GM13976 (cell line): ENCODE measurements at regions not wholly inside any gene's neighbourhood (a gene's known extent, or its start where the extent isn't known, plus 50 kb on each side); places are given as distances from the start of the nearest gene placed in this dataset.

ENCODE experiments used
- DNase-seq: peaks from one replicate; pipeline ENCODE4 v3.0.0; 2012; ENCODE audit warnings: low spot score
- in situ Hi-C: fragments of 300-500 bp; cut with MboI; formaldehyde crosslinking; loops from one replicate; pipeline ENCODE4 v1.12.0; 2022; ENCODE audit warnings: low sequenced_read_pairs, mixed read lengths, inconsistent platforms; ENCODE audit not compliant: unreplicated experiment
- TF ChIP-seq, protein P1 (sequence below): IDR thresholded peaks from 2 replicates; pipeline ENCODE4 v1.5.1; 2012; ENCODE audit warnings: borderline replicate concordance, mild to moderate bottlenecking; ENCODE audit not compliant: insufficient read depth; ENCODE audit errors: extremely low read depth, missing control alignments, control extremely low read depth

DNA sequence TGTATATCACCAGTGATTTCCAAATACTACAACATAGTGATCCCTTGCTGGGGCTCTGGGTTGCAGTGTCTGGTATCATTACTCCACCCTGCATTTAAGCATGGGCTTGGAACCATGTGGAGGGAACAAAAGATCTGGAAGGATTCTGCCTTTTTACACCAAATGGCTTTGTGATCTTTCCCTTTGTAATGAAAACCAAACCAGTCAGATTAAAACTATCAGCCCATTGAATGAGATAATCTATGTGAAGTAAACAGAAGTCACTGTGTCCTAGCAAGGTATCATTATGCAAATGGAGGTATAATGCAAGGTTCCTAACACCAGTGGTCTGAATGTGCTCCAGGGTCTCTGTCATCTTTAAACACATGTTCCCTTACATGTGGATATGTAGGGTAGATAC lies 474.7 kb upstream of the TNP1 start:
- in situ Hi-C loops = no loop called here
- no peak for DNase-seq
- TF ChIP-seq, protein P1, sequence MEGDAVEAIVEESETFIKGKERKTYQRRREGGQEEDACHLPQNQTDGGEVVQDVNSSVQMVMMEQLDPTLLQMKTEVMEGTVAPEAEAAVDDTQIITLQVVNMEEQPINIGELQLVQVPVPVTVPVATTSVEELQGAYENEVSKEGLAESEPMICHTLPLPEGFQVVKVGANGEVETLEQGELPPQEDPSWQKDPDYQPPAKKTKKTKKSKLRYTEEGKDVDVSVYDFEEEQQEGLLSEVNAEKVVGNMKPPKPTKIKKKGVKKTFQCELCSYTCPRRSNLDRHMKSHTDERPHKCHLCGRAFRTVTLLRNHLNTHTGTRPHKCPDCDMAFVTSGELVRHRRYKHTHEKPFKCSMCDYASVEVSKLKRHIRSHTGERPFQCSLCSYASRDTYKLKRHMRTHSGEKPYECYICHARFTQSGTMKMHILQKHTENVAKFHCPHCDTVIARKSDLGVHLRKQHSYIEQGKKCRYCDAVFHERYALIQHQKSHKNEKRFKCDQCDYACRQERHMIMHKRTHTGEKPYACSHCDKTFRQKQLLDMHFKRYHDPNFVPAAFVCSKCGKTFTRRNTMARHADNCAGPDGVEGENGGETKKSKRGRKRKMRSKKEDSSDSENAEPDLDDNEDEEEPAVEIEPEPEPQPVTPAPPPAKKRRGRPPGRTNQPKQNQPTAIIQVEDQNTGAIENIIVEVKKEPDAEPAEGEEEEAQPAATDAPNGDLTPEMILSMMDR = no peak

DNA sequence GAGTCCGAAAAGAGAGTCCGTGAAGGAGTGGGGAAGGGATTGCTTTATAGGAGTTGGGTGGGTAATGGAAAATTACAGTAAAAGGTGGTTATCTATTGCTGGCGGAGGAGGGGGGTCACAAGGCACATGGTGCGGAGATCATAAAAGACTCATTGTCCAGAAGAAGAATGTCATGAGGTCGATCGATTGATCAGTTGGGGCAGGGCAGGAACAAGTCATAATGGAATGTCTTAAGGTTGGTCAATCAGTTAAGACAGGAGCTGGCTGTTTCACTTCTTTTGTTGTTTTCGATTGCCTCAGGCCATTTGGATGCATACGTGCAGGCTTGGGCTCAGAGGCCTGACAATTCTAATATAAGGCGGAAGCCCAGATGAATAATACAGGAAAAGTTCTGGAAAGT lies 473.0 kb upstream of the TNP1 start:
- DNase-seq = no peak
- TF ChIP-seq, protein P1 = no peak
- in situ Hi-C loops = no loop called here

DNA sequence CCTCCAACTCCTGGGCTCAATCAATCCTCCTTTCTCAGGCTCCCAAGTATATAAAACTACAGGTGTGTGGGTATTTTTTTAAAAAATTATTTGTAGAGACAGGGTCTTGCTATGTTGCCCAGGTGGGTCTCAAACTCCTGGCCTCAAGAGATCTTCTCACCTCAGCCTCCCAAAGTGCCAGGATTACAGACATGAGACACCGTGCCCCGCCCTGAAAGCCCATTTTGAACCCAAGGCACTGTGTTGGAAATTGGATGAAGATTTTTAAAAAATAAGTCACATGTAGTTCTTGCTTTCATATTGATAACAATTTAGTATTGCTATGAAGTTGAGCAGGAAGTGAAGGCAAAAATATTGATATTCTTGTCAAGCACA lies 472.5 kb upstream of the TNP1 start:
- TF ChIP-seq, protein P1 = no peak
- no peak for DNase-seq
- in situ Hi-C loops = no loop called here

DNA sequence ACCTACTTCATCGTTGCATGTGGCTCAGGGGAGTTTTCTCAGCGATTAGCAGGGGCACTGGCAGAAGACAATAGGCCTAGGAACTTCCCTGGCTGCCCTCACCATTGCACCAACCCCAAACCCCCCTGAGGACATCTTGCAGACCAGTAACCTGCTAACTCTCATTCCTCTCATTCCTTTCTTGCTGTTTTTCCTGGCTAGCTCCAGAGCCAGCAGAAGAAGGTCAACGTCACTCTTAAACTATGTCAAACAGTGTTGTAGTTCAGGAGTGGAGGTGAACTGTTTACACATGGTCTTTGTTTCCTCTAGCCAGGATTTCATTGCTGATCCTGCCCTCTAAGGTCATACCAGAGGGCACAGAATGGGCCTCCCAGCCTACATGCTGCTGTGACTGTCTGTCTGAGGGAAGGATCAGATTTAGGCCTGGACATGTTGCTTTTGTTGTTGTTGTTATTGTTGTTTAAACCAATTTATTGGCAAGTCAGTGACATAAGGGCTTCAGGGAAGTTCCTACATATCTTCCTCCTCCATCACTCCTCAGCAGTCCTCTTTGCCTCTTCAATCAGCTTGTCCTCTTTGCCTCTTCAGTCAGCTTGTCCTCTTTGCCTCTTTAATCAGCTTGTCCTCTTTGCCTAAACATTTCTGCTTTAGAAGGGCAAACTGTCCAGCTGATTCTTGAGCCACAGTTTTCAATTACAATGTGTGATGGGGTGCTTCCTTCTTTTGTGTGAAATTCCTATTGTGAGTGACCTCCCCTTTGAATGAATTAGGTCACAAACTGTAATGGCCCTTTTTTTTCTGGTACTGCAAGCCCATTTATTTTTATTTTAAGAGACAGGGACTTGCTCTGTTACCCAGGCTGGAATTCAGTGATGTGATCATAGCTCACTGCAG lies 471.9 kb upstream of the TNP1 start:
- in situ Hi-C loops = no loop called here
- DNase-seq = no peak
- TF ChIP-seq, protein P1 = no peak

DNA sequence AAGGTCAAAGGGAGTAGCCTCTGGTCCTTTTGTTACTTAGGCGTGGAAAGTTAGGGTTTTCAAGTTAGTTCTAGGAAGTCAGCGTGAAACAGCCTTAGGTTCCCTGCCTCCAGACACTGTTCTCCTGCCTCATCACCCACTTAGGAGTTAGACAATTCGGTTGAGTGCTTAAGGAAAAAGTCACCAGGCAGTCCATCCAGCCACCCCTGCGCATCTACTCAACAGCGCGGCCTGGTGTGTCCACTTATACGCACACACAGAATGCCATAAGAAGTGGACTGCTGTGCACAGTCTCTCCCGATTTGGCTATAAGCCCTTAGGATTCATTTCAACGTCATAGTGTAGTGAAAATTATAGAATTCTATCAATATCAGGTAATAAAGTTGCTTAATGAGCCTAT lies 470.8 kb upstream of the TNP1 start:
- in situ Hi-C loops = no loop called here
- no peak for DNase-seq
- TF ChIP-seq, protein P1 = no peak

DNA sequence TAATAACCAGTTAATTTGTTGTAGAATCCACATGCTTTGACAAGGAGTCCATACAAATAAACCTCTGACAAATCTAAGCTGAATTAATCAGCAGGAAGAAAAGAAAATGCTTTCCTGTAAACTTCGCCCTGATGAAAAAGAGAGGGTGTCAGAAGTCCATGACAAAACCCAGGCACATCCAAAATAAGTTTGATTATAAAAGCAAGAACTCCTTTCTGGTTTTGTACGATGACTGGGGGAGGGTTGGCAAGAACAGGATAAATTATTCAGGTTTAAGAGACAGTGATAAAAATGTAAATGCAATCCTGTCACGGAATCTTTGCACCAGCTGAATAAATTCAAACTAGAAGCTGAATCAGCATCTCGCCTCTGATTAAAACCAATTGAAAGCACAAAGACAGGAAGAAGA lies 469.2 kb upstream of the TNP1 start:
- TF ChIP-seq, protein P1 = no peak
- in situ Hi-C loops = no loop called here
- DNase-seq = no peak
